Liver (tissue), 8 donors: ENCODE measurements at regions not wholly inside any gene's neighbourhood (a gene's known extent, or its start where the extent isn't known, plus 50 kb on each side); places are given as distances from the start of the nearest gene placed in this dataset.

Experiments used
- DNase-seq: peaks from one replicate; pipeline ENCODE4 v3.0.0-alpha.2; 2017; ENCODE audit warnings: low spot score
- H3K27ac ChIP-seq, 2 donors: one replicate each; pipeline ENCODE4 v1.7.0; 2013; ENCODE audit warnings: inconsistent platforms in 2 of 2, low read length in 2 of 2, control low read depth in 1 of 2, low read depth in 1 of 2, mild to moderate bottlenecking in 1 of 2
- H3K27me3 ChIP-seq, 4 donors: one replicate each; pipeline versions ENCODE4 v1.6.1 to v1.7.0; 2013; ENCODE audit warnings: low read length in 3 of 4, inconsistent platforms in 1 of 4, mild to moderate bottlenecking in 1 of 4, moderate library complexity in 1 of 4; ENCODE audit not compliant: control insufficient read depth in 4 of 4, insufficient read depth in 4 of 4
- H3K36me3 ChIP-seq, 4 donors: one replicate each; pipeline versions ENCODE4 v1.6.1 to v1.7.0; 2013; ENCODE audit warnings: low read length in 3 of 4, mild to moderate bottlenecking in 3 of 4, low read depth in 1 of 4, moderate library complexity in 1 of 4; ENCODE audit not compliant: control insufficient read depth in 4 of 4, insufficient read depth in 3 of 4
- H3K4me1 ChIP-seq, 4 donors: one replicate each; pipeline versions ENCODE4 v1.6.1 to v1.7.0; 2013; ENCODE audit warnings: low read length in 3 of 4, mild to moderate bottlenecking in 3 of 4, moderate library complexity in 1 of 4; ENCODE audit not compliant: control insufficient read depth in 4 of 4, insufficient read depth in 4 of 4
- H3K4me3 ChIP-seq, 3 donors: one replicate each; pipeline versions ENCODE4 v1.6.1 to v1.7.0; 2013; ENCODE audit warnings: low read length in 3 of 3, control low read depth in 1 of 3, low read depth in 1 of 3, mild to moderate bottlenecking in 1 of 3
- H3K9ac ChIP-seq, 2 donors: one replicate each; pipeline ENCODE4 v1.7.0; 2013; ENCODE audit warnings: low read length in 2 of 2, mild to moderate bottlenecking in 2 of 2, moderate library complexity in 2 of 2, control low read depth in 1 of 2, low read depth in 1 of 2
- H3K9me3 ChIP-seq, 4 donors: one replicate each; pipeline versions ENCODE4 v1.6.1 to v1.7.0; 2013; ENCODE audit warnings: low read length in 3 of 4; ENCODE audit not compliant: control insufficient read depth in 4 of 4
- ATF3 ChIP-seq: IDR thresholded peaks from 2 replicates; pipeline ENCODE4 v1.6.1; 2016; ENCODE audit warnings: antibody characterized with exemption
- CTCF ChIP-seq: fragments of 150-350 bp; IDR thresholded peaks from 2 replicates; pipeline ENCODE4 v1.5.1; 2017; ENCODE audit warnings: improper control_type of control experiment, low read depth, low read length; ENCODE audit not compliant: missing input control
- EGR1 ChIP-seq, 2 donors: IDR thresholded peaks; 2 replicates each; pipeline ENCODE4 v1.6.1; 2016 to 2018; ENCODE audit warnings: antibody characterized with exemption in 2 of 2, low read depth in 2 of 2
- FOXA1 ChIP-seq: IDR thresholded peaks from 2 replicates; pipeline ENCODE4 v1.6.1; 2016; ENCODE audit warnings: antibody characterized with exemption
- FOXA2 ChIP-seq: IDR thresholded peaks from 2 replicates; pipeline ENCODE4 v1.6.1; 2016; ENCODE audit warnings: antibody characterized with exemption
- GABPA ChIP-seq, 2 donors: IDR thresholded peaks in 1 of 2; conservative IDR thresholded peaks in 1 of 2; 2 replicates each; pipeline ENCODE4 v1.6.1; 2016; ENCODE audit warnings: antibody characterized with exemption in 2 of 2, mild to moderate bottlenecking in 1 of 2, moderate library complexity in 1 of 2
- HNF4A ChIP-seq, 2 donors: conservative IDR thresholded peaks; 2 replicates each; pipeline ENCODE4 v1.6.1; 2016; ENCODE audit warnings: antibody characterized with exemption in 2 of 2, mild to moderate bottlenecking in 2 of 2
- HNF4G ChIP-seq: IDR thresholded peaks from 2 replicates; pipeline ENCODE4 v1.6.1; 2016; ENCODE audit warnings: antibody characterized with exemption
- JUND ChIP-seq, 2 donors: IDR thresholded peaks; 2 replicates each; pipeline ENCODE4 v1.6.1; 2016; ENCODE audit warnings: antibody characterized with exemption in 2 of 2
- MAX ChIP-seq: IDR thresholded peaks from 2 replicates; pipeline ENCODE4 v1.6.1; 2016; ENCODE audit warnings: antibody characterized with exemption
- NR2F2 ChIP-seq: IDR thresholded peaks from 2 replicates; pipeline ENCODE4 v1.6.1; 2016; ENCODE audit warnings: antibody characterized with exemption
- RAD21 ChIP-seq, 2 donors: IDR thresholded peaks; 2 replicates each; pipeline ENCODE4 v1.6.1; 2016; ENCODE audit warnings: antibody characterized with exemption in 2 of 2, mild to moderate bottlenecking in 2 of 2
- REST ChIP-seq: IDR thresholded peaks from 2 replicates; pipeline ENCODE4 v1.6.1; 2016; ENCODE audit warnings: antibody characterized with exemption, mild to moderate bottlenecking
- SP1 ChIP-seq: IDR thresholded peaks from 2 replicates; pipeline ENCODE4 v1.6.1; 2018; ENCODE audit warnings: antibody characterized with exemption, mild to moderate bottlenecking
- TAF1 ChIP-seq: conservative IDR thresholded peaks from 2 replicates; pipeline ENCODE4 v1.6.1; 2016; ENCODE audit warnings: antibody characterized with exemption, mild to moderate bottlenecking
- YY1 ChIP-seq: IDR thresholded peaks from 2 replicates; pipeline ENCODE4 v1.6.1; 2016; ENCODE audit warnings: antibody characterized with exemption, mild to moderate bottlenecking
- ZBTB33 ChIP-seq: IDR thresholded peaks from 2 replicates; pipeline ENCODE4 v1.6.1; 2016; ENCODE audit warnings: antibody characterized with exemption
- WGBS: extraction: QIAGEN DNeasy Blood & Tissue Kit; methylation state at CpG from one replicate; pipeline ENCODE4 v1.1.7; 2013; 5-methylcytosine and 5-hydroxymethylcytosine counted together
- donor health status: healthy.
- donor health status: healthy.
- donor health status: healthy.
- donor health status: healthy.
- donor health status: healthy.

- 86% methylated on average over 11 of the region's 11 CpGs for WGBS
Measured at GRCh38 chr21:41111681-41112080, 56.3 kb upstream of the BACE2 start.

More at GRCh38 chr21:41111681-41112080, 56.3 kb upstream of the BACE2 start:
- Histone ChIP-seq H3K27ac (no peak overlapping the region), H3K27me3 (peaks cover 0 to 8% (median 1%) of the 10 kb centered on the region in 4 donors), H3K9ac (no peak overlapping the region), H3K9me3 (no peaks in the 10 kb centered on the region), H3K4me1 (peaks cover 0 to 3% (median 0%) of the 10 kb centered on the region in 4 donors), H3K4me3 (no peak overlapping the region), H3K36me3 (no peaks in the 10 kb centered on the region)
- no peak for DNase-seq
- TF ChIP-seq GABPA (IDR thresholded peaks at IDR 0.05 in 1 of 2, conservative IDR thresholded peaks at IDR 0.05 in 1 of 2), result no peak
- TF ChIP-seq HNF4A (conservative IDR thresholded peaks at IDR 0.05), result no peak
- TF ChIP-seq TAF1, result no peak
- TF ChIP-seq MAX, result no peak
- no peak for TF ChIP-seq NR2F2
- TF ChIP-seq YY1, result no peak
- TF ChIP-seq REST, result no peak
- no peak for TF ChIP-seq JUND (IDR thresholded peaks at IDR 0.05)
- TF ChIP-seq RAD21 (IDR thresholded peaks at IDR 0.05), result no peak
- TF ChIP-seq ATF3, result no peak
- no peak for TF ChIP-seq CTCF
- TF ChIP-seq ZBTB33, result no peak
- no peak for TF ChIP-seq EGR1 (IDR thresholded peaks at IDR 0.05; ENCODE audit: low read depth in 2 of 2)
- no peak for TF ChIP-seq SP1
- TF ChIP-seq HNF4G, result no peak
- TF ChIP-seq FOXA1, result no peak
- TF ChIP-seq FOXA2, result no peak
